Cardiac septum (tissue), 1 donor: ENCODE measurements at regions not wholly inside any gene's neighbourhood (a gene's known extent, or its start where the extent isn't known, plus 50 kb on each side); places are given as distances from the start of the nearest gene placed in this dataset.
"Not testable (repeated sequence)": the region's sequence is repeated elsewhere in the genome, so short reads cannot be mapped to it uniquely, and the experiment has no call there.

Source experiments
- DNase-seq: peaks from one replicate; pipeline ENCODE4 v3.0.0-alpha.2; 2020; ENCODE audit warnings: low spot score
- intact Hi-C: fragments of 100-400 bp; cut with DNase I; formaldehyde crosslinking; loops from one replicate; pipeline ENCODE4 v1.14.0; 2022
- donor health status: DM: no; HTN: no; CAD: no.

GRCh38 chr1:212155219-212155618 lies 119.7 kb downstream of the DTL start:
- intact Hi-C loops, result no loop called here
- no peak for DNase-seq

- intact Hi-C loops, result no loop called here
- DNase-seq, result no peak
These were observed 121.7 kb downstream of the DTL start for GRCh38 chr1:212157252-212157651.

- intact Hi-C loops, result no loop called here
- no peak for DNase-seq
These were observed 123.6 kb downstream of the DTL start for GRCh38 chr1:212158912-212159796.

- intact Hi-C loops, result loop anchor here (5.0 kb wide), 1 partner anchor 44 kb away; no protein-coding TSS in a partner anchor
- no peak for DNase-seq
These were observed 123.9 kb upstream of the PPP2R5A start for GRCh38 chr1:212161231-212161781.

GRCh38 chr1:212162635-212163034 lies 122.6 kb upstream of the PPP2R5A start:
- intact Hi-C loops, result loop anchor here (2.0 to 5.0 kb wide), 3 partner anchors 40 to 74 kb away; no protein-coding TSS in a partner anchor
- peak; percentile 82 for DNase-seq

GRCh38 chr1:212164095-212164872 lies 120.9 kb upstream of the PPP2R5A start:
- intact Hi-C loops, result loop anchor here (5.0 kb wide), 1 partner anchor 47 kb away; no protein-coding TSS in a partner anchor
- no peak for DNase-seq

GRCh38 chr1:212166244-212166643 lies 119.0 kb upstream of the PPP2R5A start:
- intact Hi-C loops, result no loop called here
- DNase-seq, result no peak

GRCh38 chr1:212166644-212167043 lies 118.6 kb upstream of the PPP2R5A start:
- intact Hi-C loops, result no loop called here
- no peak for DNase-seq

GRCh38 chr1:212167098-212167497 lies 118.1 kb upstream of the PPP2R5A start:
- intact Hi-C loops, result no loop called here
- DNase-seq, result no peak

- DNase-seq, result no peak
- intact Hi-C loops, result no loop called here
These were observed 111.6 kb upstream of the PPP2R5A start for GRCh38 chr1:212173567-212173966.

GRCh38 chr1:212174295-212174694 lies 110.9 kb upstream of the PPP2R5A start:
- intact Hi-C loops, DNase-seq: not testable (repeated sequence)

GRCh38 chr1:212177542-212177941 lies 107.7 kb upstream of the PPP2R5A start:
- intact Hi-C loops, result no loop called here
- no peak for DNase-seq

GRCh38 chr1:212178851-212179250 lies 106.4 kb upstream of the PPP2R5A start:
- intact Hi-C loops, result no loop called here

GRCh38 chr1:212179394-212180076 lies 105.7 kb upstream of the PPP2R5A start:
- intact Hi-C loops, result no loop called here
- DNase-seq, result no peak

More at GRCh38 chr1:212178851-212179250, 106.4 kb upstream of the PPP2R5A start:
- no peak for DNase-seq

- DNase-seq, result no peak
- intact Hi-C loops, result no loop called here
These were observed 104.0 kb upstream of the PPP2R5A start for GRCh38 chr1:212181015-212181882.

GRCh38 chr1:212182171-212182570 lies 103.0 kb upstream of the PPP2R5A start:
- no peak for DNase-seq
- intact Hi-C loops, result no loop called here

- no peak for DNase-seq
- intact Hi-C loops, result no loop called here
These were observed 102.6 kb upstream of the PPP2R5A start for GRCh38 chr1:212182579-212182978.

GRCh38 chr1:212186427-212187207 lies 98.6 kb upstream of the PPP2R5A start:
- DNase-seq, result no peak
- intact Hi-C loops, result no loop called here
